ENCODE measurements at regions not wholly inside any gene's neighbourhood (a gene's known extent, or its start where the extent isn't known, plus 50 kb on each side); places are given as distances from the start of the nearest gene placed in this dataset.

DNA sequence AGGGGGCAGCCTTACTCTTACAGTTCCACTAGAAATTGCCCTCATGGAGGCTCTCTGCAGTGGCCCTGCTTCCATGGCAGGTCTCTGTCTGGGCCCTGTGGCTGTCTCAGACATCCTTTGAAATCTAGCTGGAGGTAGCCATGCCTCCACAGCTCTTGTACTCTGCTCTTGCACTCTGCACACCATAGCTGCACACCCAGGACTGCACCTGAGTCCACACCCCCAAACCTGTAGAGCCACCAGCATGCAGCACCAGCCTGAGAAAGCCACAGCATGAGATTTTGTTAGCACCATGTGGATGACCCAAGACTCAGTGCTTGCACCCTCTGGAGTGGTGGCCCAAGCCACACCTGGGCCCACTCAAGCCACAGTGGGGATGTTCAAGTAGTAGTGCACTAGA lies 376.2 kb upstream of the RND3 start:
- no peak for DNase-seq (ENCODE audit: low spot score)
- peaks cover 0 to 11% (median 5%) of the 10 kb centered on the region in 4 donors for H3K4me1 ChIP-seq (ENCODE audit: control insufficient read depth in 4 of 4, insufficient read depth in 4 of 4, low read length in 3 of 4)
- H3K27ac ChIP-seq (ENCODE audit: low read depth in 1 of 2, low read length in 2 of 2) = no peak overlapping the region
- H3K4me3 ChIP-seq (ENCODE audit: low read depth in 1 of 3, low read length in 3 of 3) = no peak overlapping the region
- H3K9me3 ChIP-seq (ENCODE audit: control insufficient read depth in 4 of 4, low read length in 3 of 4) = peaks cover 0 to 3% (median 0%) of the 10 kb centered on the region in 4 donors
- no peak for TF ChIP-seq RXRA (IDR thresholded peaks at IDR 0.05)
- TF ChIP-seq, protein P1, sequence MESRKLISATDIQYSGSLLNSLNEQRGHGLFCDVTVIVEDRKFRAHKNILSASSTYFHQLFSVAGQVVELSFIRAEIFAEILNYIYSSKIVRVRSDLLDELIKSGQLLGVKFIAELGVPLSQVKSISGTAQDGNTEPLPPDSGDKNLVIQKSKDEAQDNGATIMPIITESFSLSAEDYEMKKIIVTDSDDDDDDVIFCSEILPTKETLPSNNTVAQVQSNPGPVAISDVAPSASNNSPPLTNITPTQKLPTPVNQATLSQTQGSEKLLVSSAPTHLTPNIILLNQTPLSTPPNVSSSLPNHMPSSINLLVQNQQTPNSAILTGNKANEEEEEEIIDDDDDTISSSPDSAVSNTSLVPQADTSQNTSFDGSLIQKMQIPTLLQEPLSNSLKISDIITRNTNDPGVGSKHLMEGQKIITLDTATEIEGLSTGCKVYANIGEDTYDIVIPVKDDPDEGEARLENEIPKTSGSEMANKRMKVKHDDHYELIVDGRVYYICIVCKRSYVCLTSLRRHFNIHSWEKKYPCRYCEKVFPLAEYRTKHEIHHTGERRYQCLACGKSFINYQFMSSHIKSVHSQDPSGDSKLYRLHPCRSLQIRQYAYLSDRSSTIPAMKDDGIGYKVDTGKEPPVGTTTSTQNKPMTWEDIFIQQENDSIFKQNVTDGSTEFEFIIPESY (IDR thresholded peaks at IDR 0.05) = no peak
- TF ChIP-seq HNF4A (conservative IDR thresholded peaks at IDR 0.05) = no peak
- TF ChIP-seq, protein P2, sequence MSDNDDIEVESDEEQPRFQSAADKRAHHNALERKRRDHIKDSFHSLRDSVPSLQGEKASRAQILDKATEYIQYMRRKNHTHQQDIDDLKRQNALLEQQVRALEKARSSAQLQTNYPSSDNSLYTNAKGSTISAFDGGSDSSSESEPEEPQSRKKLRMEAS (IDR thresholded peaks at IDR 0.05) = no peak
- no peak for TF ChIP-seq HNF4G (IDR thresholded peaks at IDR 0.05)
- TF ChIP-seq EGR1 (IDR thresholded peaks at IDR 0.05; ENCODE audit: low read depth in 2 of 2) = no peak
- TF ChIP-seq, protein P3, sequence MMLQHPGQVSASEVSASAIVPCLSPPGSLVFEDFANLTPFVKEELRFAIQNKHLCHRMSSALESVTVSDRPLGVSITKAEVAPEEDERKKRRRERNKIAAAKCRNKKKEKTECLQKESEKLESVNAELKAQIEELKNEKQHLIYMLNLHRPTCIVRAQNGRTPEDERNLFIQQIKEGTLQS (IDR thresholded peaks at IDR 0.05) = no peak
- no peak for TF ChIP-seq FOXA2 (IDR thresholded peaks at IDR 0.05)
- no peak for TF ChIP-seq YY1 (IDR thresholded peaks at IDR 0.05)
- no peak for TF ChIP-seq FOXA1 (IDR thresholded peaks at IDR 0.05)
- no peak for TF ChIP-seq JUND (IDR thresholded peaks at IDR 0.05)
- H3K27me3 ChIP-seq (ENCODE audit: control insufficient read depth in 4 of 4, insufficient read depth in 4 of 4, low read length in 3 of 4) = no peaks in the 10 kb centered on the region
- no peaks in the 10 kb centered on the region for H3K36me3 ChIP-seq (ENCODE audit: control insufficient read depth in 4 of 4, insufficient read depth in 3 of 4, low read depth in 1 of 4, low read length in 3 of 4)
- no peak overlapping the region for H3K9ac ChIP-seq (ENCODE audit: low read depth in 1 of 2, low read length in 2 of 2)

DNA sequence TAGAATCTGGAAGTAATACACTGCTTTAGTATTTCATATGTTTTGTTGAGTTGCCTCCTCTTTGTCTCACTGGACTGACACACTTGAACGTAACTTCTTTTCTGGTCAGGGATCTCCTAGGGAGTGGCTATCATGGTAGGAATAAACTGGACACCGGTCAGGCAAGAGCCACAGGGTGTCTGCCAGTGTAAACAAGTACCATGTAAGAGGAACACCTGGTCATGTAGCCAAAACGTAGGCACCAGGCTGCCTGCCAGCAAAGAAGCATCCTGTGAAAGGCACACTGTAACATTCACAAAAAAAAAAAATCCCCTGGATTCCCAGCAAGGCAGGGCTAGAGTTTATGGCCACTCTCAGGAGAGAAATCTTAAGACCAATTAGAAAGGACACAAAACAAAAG lies 372.8 kb upstream of the RND3 start:
- Histone ChIP-seq H3K27me3 (ENCODE audit: control insufficient read depth in 4 of 4, insufficient read depth in 4 of 4, low read length in 3 of 4) (no peaks in the 10 kb centered on the region), H3K36me3 (ENCODE audit: control insufficient read depth in 4 of 4, insufficient read depth in 3 of 4, low read depth in 1 of 4, low read length in 3 of 4) (no peaks in the 10 kb centered on the region), H3K27ac (ENCODE audit: low read depth in 1 of 2, low read length in 2 of 2) (no peak overlapping the region), H3K9me3 (ENCODE audit: control insufficient read depth in 4 of 4, low read length in 3 of 4) (no peaks in the 10 kb centered on the region), H3K9ac (ENCODE audit: low read depth in 1 of 2, low read length in 2 of 2) (no peak overlapping the region), H3K4me1 (ENCODE audit: control insufficient read depth in 4 of 4, insufficient read depth in 4 of 4, low read length in 3 of 4) (peaks cover 0 to 15% (median 5%) of the 10 kb centered on the region in 4 donors), H3K4me3 (ENCODE audit: low read depth in 1 of 3, low read length in 3 of 3) (no peak overlapping the region)
- TF ChIP-seq JUND (IDR thresholded peaks at IDR 0.05) (no peak), FOXA2 (IDR thresholded peaks at IDR 0.05) (peak; percentile 94), TAF1 (conservative IDR thresholded peaks at IDR 0.05) (no peak), GABPA (IDR thresholded peaks at IDR 0.05 in 1 of 2, conservative IDR thresholded peaks at IDR 0.05 in 1 of 2) (no peak), RXRA (IDR thresholded peaks at IDR 0.05) (peak in 1 of 2 donors; percentile 30), NR2F2 (IDR thresholded peaks at IDR 0.05) (no peak), SP1 (IDR thresholded peaks at IDR 0.05) (no peak), RAD21 (IDR thresholded peaks at IDR 0.05) (peak; percentile 19 to 40), YY1 (IDR thresholded peaks at IDR 0.05) (peak; percentile 55), EGR1 (IDR thresholded peaks at IDR 0.05; ENCODE audit: low read depth in 2 of 2) (no peak), HNF4A (conservative IDR thresholded peaks at IDR 0.05) (peak in 1 of 2 donors; percentile 47), FOXA1 (IDR thresholded peaks at IDR 0.05) (peak; percentile 89), HNF4G (IDR thresholded peaks at IDR 0.05) (no peak)
- TF ChIP-seq, protein P4, sequence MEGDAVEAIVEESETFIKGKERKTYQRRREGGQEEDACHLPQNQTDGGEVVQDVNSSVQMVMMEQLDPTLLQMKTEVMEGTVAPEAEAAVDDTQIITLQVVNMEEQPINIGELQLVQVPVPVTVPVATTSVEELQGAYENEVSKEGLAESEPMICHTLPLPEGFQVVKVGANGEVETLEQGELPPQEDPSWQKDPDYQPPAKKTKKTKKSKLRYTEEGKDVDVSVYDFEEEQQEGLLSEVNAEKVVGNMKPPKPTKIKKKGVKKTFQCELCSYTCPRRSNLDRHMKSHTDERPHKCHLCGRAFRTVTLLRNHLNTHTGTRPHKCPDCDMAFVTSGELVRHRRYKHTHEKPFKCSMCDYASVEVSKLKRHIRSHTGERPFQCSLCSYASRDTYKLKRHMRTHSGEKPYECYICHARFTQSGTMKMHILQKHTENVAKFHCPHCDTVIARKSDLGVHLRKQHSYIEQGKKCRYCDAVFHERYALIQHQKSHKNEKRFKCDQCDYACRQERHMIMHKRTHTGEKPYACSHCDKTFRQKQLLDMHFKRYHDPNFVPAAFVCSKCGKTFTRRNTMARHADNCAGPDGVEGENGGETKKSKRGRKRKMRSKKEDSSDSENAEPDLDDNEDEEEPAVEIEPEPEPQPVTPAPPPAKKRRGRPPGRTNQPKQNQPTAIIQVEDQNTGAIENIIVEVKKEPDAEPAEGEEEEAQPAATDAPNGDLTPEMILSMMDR (IDR thresholded peaks at IDR 0.05; ENCODE audit: low read depth, low read length, missing input control) = no peak
- TF ChIP-seq, protein P1 (IDR thresholded peaks at IDR 0.05) = no peak
- TF ChIP-seq, protein P2 (IDR thresholded peaks at IDR 0.05) = peak; percentile 16
- TF ChIP-seq, protein P5, sequence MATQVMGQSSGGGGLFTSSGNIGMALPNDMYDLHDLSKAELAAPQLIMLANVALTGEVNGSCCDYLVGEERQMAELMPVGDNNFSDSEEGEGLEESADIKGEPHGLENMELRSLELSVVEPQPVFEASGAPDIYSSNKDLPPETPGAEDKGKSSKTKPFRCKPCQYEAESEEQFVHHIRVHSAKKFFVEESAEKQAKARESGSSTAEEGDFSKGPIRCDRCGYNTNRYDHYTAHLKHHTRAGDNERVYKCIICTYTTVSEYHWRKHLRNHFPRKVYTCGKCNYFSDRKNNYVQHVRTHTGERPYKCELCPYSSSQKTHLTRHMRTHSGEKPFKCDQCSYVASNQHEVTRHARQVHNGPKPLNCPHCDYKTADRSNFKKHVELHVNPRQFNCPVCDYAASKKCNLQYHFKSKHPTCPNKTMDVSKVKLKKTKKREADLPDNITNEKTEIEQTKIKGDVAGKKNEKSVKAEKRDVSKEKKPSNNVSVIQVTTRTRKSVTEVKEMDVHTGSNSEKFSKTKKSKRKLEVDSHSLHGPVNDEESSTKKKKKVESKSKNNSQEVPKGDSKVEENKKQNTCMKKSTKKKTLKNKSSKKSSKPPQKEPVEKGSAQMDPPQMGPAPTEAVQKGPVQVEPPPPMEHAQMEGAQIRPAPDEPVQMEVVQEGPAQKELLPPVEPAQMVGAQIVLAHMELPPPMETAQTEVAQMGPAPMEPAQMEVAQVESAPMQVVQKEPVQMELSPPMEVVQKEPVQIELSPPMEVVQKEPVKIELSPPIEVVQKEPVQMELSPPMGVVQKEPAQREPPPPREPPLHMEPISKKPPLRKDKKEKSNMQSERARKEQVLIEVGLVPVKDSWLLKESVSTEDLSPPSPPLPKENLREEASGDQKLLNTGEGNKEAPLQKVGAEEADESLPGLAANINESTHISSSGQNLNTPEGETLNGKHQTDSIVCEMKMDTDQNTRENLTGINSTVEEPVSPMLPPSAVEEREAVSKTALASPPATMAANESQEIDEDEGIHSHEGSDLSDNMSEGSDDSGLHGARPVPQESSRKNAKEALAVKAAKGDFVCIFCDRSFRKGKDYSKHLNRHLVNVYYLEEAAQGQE (IDR thresholded peaks at IDR 0.05) = no peak
- TF ChIP-seq, protein P3 (IDR thresholded peaks at IDR 0.05) = no peak
- 31% methylated on average over 3 of the region's 3 CpGs for WGBS
- no peak for DNase-seq (ENCODE audit: low spot score)

Data from liver (tissue), 8 donors.